ENCODE measurements at regions not wholly inside any gene's neighbourhood (a gene's known extent, or its start where the extent isn't known, plus 50 kb on each side); places are given as distances from the start of the nearest gene placed in this dataset.

DNA sequence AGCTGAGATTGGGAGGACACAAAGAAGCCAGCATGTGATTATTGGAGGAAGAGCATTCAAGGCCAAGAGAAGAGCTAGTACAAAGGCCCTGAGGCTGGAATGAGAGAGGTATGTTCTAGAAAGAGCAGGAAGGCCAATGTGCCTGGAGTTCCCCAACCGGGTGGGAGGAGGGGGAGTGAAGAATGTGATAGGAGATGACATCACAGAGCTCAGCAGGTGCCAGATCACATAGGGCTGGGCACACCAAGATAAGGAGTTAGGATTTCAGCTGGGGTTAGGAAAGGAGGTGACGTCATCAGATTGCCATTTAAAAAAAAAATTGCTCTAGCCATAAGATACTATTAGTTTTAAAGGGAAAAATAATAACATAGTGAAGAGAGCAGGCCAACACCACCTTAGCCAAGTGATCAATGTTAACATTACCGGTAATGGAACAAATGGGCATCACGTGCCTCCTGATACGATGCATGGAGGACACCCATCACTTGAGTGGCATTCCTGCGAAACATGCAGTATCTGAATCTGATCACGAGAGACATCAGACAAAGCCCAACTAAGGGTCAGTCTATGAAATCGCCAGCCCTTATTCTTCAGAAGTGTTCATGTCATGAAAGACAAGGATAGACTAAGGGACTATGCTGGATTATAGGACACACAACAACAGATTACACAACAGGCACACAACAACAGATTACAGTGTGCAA, 344.3 kb downstream of the BCOR start:
- H3K4me2 ChIP-seq (ENCODE audit: insufficient read depth, low read length), result no peak overlapping the region; the same call in 1 of the 2 replicates
- H3K9ac ChIP-seq (ENCODE audit: insufficient read depth in 1 of 2, low read depth in 2 of 2, low read length in 2 of 2), result no peak overlapping the region
- H3K4me3 ChIP-seq, result no peak overlapping the region
- DNase-seq (ENCODE audit: extremely low read depth in 1 of 4, low spot score in 3 of 4) (peak; percentile 46 to 66 (median 62)), ATAC-seq (peak; percentile 58), FAIRE-seq (peak; percentile 23)
- in situ Hi-C loops (cut with MboI), result no loop called here
- no peaks in the 10 kb centered on the region for H4K20me1 ChIP-seq (replicated peaks; ENCODE audit: control insufficient read depth, insufficient read depth, low read length)
- ChIA-PET POLR2A (interaction anchor here (1.2 kb wide), 1 partner anchor 304 kb away, joined by 3 read pairs; no protein-coding TSS in a partner anchor), CTCF (ENCODE audit: low intra/inter-chr PET ratio) (no interaction called here)
- no peaks in the 10 kb centered on the region for H3K79me2 ChIP-seq (ENCODE audit: control insufficient read depth, insufficient read depth, low read length)
- H3K27me3 ChIP-seq (ENCODE audit: control insufficient read depth in 2 of 2, insufficient read depth in 2 of 2, low read length in 2 of 2), result no peaks in the 10 kb centered on the region; a peak in 1 of 5 replicates
- H3K9me1 ChIP-seq (ENCODE audit: control insufficient read depth, insufficient read depth, low read length), result no peaks in the 10 kb centered on the region
- 33% methylated on average over 7 of the region's 8 CpGs for WGBS (ENCODE audit: insufficient coverage, low coverage, missing lambda C conversion rate)
- no peak overlapping the region for H3K27ac ChIP-seq (ENCODE audit: extremely low read depth, low read depth, low read length)
- H2AFZ ChIP-seq (ENCODE audit: low read depth, low read length), result peak overlapping the region; percentile 8; the same call in 1 of the 2 replicates
- peaks cover 12 to 18% of the 10 kb centered on the region in 2 experiments; a peak in 4 of 5 replicates for H3K4me1 ChIP-seq (replicated peaks in 1 of 2; ENCODE audit: control insufficient read depth in 2 of 2, insufficient read depth in 2 of 2, low read length in 2 of 2)
- no peaks in the 10 kb centered on the region for H3K9me3 ChIP-seq (replicated peaks; ENCODE audit: control insufficient read depth, insufficient read depth, low read depth, low read length)
- intact Hi-C loops (cut with micrococcal nuclease), result no loop called here
- no TSS peak for BruUV-seq (replicated peaks)
- no peaks in the 10 kb centered on the region for H3K36me3 ChIP-seq (ENCODE audit: control insufficient read depth, insufficient read depth, low read length)
- TF ChIP-seq FOXP1 (CRISPR knock-in tag; IDR thresholded peaks at IDR 0.05) (no peak), CREBBP (IDR thresholded peaks at IDR 0.05; ENCODE audit: low read depth, low read length) (no peak), TBL1XR1 (IDR thresholded peaks at IDR 0.05; ENCODE audit: low read length in 2 of 2) (0 out of 4 replicates have a peak, but pooled peaks of 1 of the 2 experiments have one; percentile 12), ZNF384 (IDR thresholded peaks at IDR 0.05; ENCODE audit: low read depth, low read length) (peak; percentile 72), ZNF316 (IDR thresholded peaks at IDR 0.05) (no peak), KHSRP (IDR thresholded peaks at IDR 0.05) (peak; percentile 64), NONO (IDR thresholded peaks at IDR 0.05; ENCODE audit: low read depth in 2 of 2, low read length in 1 of 2) (no peak), EP300 (IDR thresholded peaks at IDR 0.05; ENCODE audit: low read length) (peak; percentile 63), CBFA2T3 (IDR thresholded peaks at IDR 0.05) (peak; percentile 89), NFIC (IDR thresholded peaks at IDR 0.05) (peak; percentile 37), RCOR1 (IDR thresholded peaks at IDR 0.05; ENCODE audit: borderline replicate concordance in 1 of 2, low read depth in 2 of 2, low read length in 2 of 2) (peak in 1 of 2 experiments; percentile 87; a peak in 2 of 4 replicates), NCOA1 (IDR thresholded peaks at IDR 0.05; ENCODE audit: low read depth) (peak; percentile 46; the same call in 1 of the 2 replicates)
- TF ChIP-seq, protein P1, sequence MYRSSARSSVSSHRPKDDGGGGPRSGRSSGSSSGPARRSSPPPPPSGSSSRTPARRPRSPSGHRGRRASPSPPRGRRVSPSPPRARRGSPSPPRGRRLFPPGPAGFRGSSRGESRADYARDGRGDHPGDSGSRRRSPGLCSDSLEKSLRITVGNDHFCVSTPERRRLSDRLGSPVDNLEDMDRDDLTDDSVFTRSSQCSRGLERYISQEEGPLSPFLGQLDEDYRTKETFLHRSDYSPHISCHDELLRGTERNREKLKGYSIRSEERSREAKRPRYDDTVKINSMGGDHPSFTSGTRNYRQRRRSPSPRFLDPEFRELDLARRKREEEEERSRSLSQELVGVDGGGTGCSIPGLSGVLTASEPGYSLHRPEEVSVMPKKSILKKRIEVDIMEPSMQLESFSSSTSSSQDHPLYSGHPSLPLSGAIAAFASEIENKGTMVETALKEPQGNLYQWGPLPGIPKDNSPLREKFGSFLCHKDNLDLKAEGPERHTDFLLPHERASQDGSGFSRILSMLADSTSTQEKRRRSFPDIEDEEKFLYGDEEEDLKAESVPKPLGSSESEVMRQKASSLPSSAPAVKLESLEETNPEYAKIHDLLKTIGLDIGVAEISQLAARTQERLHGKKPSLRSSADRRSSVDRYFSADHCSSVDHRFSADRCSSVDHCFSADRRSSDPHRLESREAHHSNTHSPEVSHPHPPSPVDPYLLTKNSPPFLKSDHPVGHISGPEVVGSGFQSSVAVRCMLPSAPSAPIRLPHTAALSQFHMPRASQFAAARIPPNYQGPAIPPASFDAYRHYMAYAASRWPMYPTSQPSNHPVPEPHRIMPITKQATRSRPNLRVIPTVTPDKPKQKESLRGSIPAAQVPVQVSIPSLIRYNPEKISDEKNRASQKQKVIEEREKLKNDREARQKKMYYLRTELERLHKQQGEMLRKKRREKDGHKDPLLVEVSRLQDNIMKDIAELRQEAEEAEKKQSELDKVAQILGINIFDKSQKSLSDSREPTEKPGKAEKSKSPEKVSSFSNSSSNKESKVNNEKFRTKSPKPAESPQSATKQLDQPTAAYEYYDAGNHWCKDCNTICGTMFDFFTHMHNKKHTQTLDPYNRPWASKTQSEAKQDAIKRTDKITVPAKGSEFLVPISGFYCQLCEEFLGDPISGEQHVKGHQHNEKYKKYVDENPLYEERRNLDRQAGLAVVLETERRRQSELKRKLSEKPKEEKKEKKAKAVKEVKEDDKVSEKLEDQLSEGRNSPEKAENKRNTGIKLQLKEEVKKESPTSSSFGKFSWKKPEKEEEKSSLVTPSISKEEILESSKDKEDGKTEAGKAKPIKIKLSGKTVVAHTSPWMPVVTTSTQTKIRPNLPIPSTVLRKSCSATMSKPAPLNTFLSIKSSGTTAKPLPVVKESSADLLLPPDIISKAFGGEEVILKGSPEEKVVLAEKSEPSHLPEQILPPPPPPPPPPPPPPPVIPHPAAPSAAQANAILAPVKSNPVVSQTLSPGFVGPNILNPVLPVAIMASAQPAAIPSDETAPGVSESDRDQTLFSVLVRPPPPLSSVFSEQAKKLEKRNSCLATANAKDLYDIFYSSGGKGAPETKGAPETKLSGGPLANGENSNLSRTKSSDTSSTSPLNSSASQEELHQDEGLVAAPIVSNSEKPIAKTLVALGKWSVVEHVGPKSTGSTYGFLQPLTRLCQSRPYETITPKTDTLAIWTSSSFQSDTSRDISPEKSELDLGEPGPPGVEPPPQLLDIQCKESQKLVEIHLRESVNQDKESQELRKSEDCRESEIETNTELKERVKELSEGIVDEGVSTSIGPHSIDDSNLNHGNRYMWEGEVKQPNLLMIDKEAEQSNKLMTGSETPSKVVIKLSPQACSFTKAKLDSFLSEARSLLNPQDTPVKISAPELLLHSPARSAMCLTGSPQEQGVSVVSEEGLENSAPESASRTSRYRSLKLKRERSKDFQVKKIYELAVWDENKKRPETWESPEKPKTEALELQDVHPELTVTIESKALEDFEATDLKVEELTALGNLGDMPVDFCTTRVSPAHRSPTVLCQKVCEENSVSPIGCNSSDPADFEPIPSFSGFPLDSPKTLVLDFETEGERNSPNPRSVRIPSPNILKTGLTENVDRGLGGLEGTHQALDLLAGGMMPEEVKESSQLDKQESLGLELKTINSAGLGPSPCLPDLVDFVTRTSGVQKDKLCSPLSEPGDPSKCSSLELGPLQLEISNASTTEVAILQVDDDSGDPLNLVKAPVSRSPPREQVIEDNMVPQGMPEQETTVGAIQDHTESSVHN (IDR thresholded peaks at IDR 0.05; ENCODE audit: borderline replicate concordance in 1 of 2, low read depth in 1 of 2), result peak in 1 of 2 experiments; percentile 83; a peak in 2 of 4 replicates
- TF ChIP-seq, protein P2, sequence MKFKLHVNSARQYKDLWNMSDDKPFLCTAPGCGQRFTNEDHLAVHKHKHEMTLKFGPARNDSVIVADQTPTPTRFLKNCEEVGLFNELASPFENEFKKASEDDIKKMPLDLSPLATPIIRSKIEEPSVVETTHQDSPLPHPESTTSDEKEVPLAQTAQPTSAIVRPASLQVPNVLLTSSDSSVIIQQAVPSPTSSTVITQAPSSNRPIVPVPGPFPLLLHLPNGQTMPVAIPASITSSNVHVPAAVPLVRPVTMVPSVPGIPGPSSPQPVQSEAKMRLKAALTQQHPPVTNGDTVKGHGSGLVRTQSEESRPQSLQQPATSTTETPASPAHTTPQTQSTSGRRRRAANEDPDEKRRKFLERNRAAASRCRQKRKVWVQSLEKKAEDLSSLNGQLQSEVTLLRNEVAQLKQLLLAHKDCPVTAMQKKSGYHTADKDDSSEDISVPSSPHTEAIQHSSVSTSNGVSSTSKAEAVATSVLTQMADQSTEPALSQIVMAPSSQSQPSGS (CRISPR knock-in tag; IDR thresholded peaks at IDR 0.05), result peak; percentile 82; the same call in 1 of the 2 replicates
